ENCODE measurements at regions not wholly inside any gene's neighbourhood (a gene's known extent, or its start where the extent isn't known, plus 50 kb on each side); places are given as distances from the start of the nearest gene placed in this dataset.

DNA sequence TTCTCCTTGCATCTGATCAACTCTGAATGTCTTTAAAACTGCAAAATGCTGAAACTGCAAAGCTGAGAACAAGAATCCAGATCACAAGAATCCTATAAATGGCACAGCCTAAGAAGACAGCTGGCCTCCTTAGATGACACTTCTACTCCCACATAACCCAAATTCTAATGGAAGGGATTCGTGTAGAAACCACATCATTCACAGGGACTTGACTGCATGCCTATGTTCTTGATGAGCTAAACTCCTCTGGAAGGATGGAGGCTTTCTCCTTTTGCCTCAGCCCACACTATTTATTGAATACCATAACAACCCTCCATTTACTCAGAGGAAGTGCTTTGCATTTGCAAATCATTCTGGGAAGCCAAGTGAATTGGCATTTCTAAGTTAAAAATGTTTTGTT lies 252.5 kb upstream of the VWC2 start:
- TF ChIP-seq EZH2 (IDR thresholded peaks at IDR 0.05; ENCODE audit: insufficient read depth, low read length), result no peak
- TF ChIP-seq, protein P1, sequence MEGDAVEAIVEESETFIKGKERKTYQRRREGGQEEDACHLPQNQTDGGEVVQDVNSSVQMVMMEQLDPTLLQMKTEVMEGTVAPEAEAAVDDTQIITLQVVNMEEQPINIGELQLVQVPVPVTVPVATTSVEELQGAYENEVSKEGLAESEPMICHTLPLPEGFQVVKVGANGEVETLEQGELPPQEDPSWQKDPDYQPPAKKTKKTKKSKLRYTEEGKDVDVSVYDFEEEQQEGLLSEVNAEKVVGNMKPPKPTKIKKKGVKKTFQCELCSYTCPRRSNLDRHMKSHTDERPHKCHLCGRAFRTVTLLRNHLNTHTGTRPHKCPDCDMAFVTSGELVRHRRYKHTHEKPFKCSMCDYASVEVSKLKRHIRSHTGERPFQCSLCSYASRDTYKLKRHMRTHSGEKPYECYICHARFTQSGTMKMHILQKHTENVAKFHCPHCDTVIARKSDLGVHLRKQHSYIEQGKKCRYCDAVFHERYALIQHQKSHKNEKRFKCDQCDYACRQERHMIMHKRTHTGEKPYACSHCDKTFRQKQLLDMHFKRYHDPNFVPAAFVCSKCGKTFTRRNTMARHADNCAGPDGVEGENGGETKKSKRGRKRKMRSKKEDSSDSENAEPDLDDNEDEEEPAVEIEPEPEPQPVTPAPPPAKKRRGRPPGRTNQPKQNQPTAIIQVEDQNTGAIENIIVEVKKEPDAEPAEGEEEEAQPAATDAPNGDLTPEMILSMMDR (IDR thresholded peaks at IDR 0.05; ENCODE audit: insufficient read depth, low read depth, low read length), result no peak
- no peaks in the 10 kb centered on the region for H3K79me2 ChIP-seq (ENCODE audit: insufficient read depth, low read length)
- no peaks in the 10 kb centered on the region for H3K4me1 ChIP-seq (ENCODE audit: insufficient read depth, low read length)
- no peak overlapping the region for H3K4me2 ChIP-seq (ENCODE audit: low read length)
- FAIRE-seq, result no peak
- H3K9me3 ChIP-seq (ENCODE audit: insufficient read depth, low read depth, low read length), result no peaks in the 10 kb centered on the region
- no peak overlapping the region for H3K9ac ChIP-seq (ENCODE audit: low read length)
- H3K9me3 Mint-ChIP-seq (ENCODE audit: unreplicated experiment), result no peaks in the 10 kb centered on the region
- no peaks in the 10 kb centered on the region for H3K27me3 Mint-ChIP-seq (ENCODE audit: low read depth, unreplicated experiment)
- no peak overlapping the region for H3K27ac Mint-ChIP-seq (ENCODE audit: unreplicated experiment)
- H3K36me3 ChIP-seq (ENCODE audit: insufficient read depth, low read length), result no peaks in the 10 kb centered on the region
- H3K4me3 Mint-ChIP-seq (ENCODE audit: unreplicated experiment), result no peak overlapping the region
- H3K4me1 Mint-ChIP-seq (ENCODE audit: low read depth, unreplicated experiment), result peaks cover 23% of the 10 kb centered on the region
- no peak overlapping the region for H3K4me3 ChIP-seq (ENCODE audit: insufficient read depth, low read depth, low read length)
- H2AFZ ChIP-seq (ENCODE audit: low read depth, low read length), result no peak overlapping the region
- DNase-seq (ENCODE audit: low read depth), result no peak
- no peak overlapping the region for H3K27ac ChIP-seq (ENCODE audit: low read depth, low read length)
- no peaks in the 10 kb centered on the region for H3K36me3 Mint-ChIP-seq (ENCODE audit: low read depth, unreplicated experiment)
- no peaks in the 10 kb centered on the region for H4K20me1 ChIP-seq (ENCODE audit: insufficient read depth, low read length)
- H3K27me3 ChIP-seq (ENCODE audit: insufficient read depth, low read length), result no peaks in the 10 kb centered on the region

DNA sequence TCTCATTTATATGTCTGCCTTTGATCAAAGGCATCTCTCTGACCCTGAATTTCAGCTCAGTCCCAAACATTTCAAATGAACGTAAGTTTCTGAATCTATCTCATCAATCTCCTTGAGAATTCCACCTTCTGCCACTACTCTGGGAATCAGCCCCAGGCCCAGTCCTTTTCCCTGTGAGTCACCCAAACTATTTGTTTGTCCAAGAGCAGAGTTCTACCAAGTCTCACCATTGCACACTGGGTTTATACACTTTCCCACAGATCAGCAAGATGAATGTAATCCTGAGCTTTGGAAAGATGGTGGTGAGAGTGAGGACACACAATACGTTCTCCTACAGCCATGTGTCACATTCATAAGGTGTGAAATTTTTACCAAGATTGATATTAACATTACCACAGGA lies 251.3 kb upstream of the VWC2 start:
- Mint-ChIP-seq H3K27ac (ENCODE audit: unreplicated experiment) (peak overlapping the region; percentile 54), H3K4me3 (ENCODE audit: unreplicated experiment) (no peak overlapping the region), H3K4me1 (ENCODE audit: low read depth, unreplicated experiment) (peaks cover 23% of the 10 kb centered on the region), H3K36me3 (ENCODE audit: low read depth, unreplicated experiment) (no peaks in the 10 kb centered on the region), H3K27me3 (ENCODE audit: low read depth, unreplicated experiment) (no peaks in the 10 kb centered on the region), H3K9me3 (ENCODE audit: unreplicated experiment) (no peaks in the 10 kb centered on the region)
- no peak overlapping the region for H3K4me2 ChIP-seq (ENCODE audit: low read length)
- no peak overlapping the region for H2AFZ ChIP-seq (ENCODE audit: low read depth, low read length)
- H3K4me3 ChIP-seq (ENCODE audit: insufficient read depth, low read depth, low read length), result no peak overlapping the region
- no peak overlapping the region for H3K9ac ChIP-seq (ENCODE audit: low read length)
- no peaks in the 10 kb centered on the region for H3K79me2 ChIP-seq (ENCODE audit: insufficient read depth, low read length)
- no peaks in the 10 kb centered on the region for H3K27me3 ChIP-seq (ENCODE audit: insufficient read depth, low read length)
- no peaks in the 10 kb centered on the region for H3K36me3 ChIP-seq (ENCODE audit: insufficient read depth, low read length)
- DNase-seq (ENCODE audit: low read depth) (no peak), FAIRE-seq (no peak)
- H3K9me3 ChIP-seq (ENCODE audit: insufficient read depth, low read depth, low read length), result no peaks in the 10 kb centered on the region
- TF ChIP-seq, protein P1 (IDR thresholded peaks at IDR 0.05; ENCODE audit: insufficient read depth, low read depth, low read length), result no peak
- TF ChIP-seq EZH2 (IDR thresholded peaks at IDR 0.05; ENCODE audit: insufficient read depth, low read length), result no peak
- H4K20me1 ChIP-seq (ENCODE audit: insufficient read depth, low read length), result no peaks in the 10 kb centered on the region
- H3K4me1 ChIP-seq (ENCODE audit: insufficient read depth, low read length), result no peaks in the 10 kb centered on the region
- no peak overlapping the region for H3K27ac ChIP-seq (ENCODE audit: low read depth, low read length)

DNA sequence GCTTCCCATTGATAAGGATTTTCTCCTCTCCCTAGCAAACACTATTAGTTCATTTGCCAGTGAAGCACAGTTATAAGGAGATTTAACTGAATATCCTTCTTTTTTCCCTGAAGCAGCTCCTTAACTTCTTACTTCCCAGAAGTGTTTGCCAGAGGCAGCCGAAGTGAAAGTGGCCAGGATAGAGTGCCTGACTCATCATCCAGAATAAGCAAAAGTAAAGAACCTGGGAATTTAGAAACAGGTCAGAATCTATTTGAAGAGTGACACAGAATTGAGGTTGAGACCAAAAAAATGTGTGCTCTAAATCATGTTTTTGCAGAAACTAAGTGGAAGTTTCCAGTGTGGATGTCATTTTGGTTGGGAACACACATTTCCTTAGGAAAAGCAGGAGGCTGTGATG lies 249.6 kb upstream of the VWC2 start:
- H2AFZ ChIP-seq (ENCODE audit: low read depth, low read length), result no peak overlapping the region
- H3K36me3 ChIP-seq (ENCODE audit: insufficient read depth, low read length), result no peaks in the 10 kb centered on the region
- FAIRE-seq, result no peak
- no peak overlapping the region for H3K4me3 Mint-ChIP-seq (ENCODE audit: unreplicated experiment)
- H3K27me3 Mint-ChIP-seq (ENCODE audit: low read depth, unreplicated experiment), result no peaks in the 10 kb centered on the region
- peaks cover 23% of the 10 kb centered on the region for H3K4me1 Mint-ChIP-seq (ENCODE audit: low read depth, unreplicated experiment)
- TF ChIP-seq, protein P1 (IDR thresholded peaks at IDR 0.05; ENCODE audit: insufficient read depth, low read depth, low read length), result no peak
- TF ChIP-seq EZH2 (IDR thresholded peaks at IDR 0.05; ENCODE audit: insufficient read depth, low read length), result no peak
- H3K4me3 ChIP-seq (ENCODE audit: insufficient read depth, low read depth, low read length), result no peak overlapping the region
- H3K9me3 ChIP-seq (ENCODE audit: insufficient read depth, low read depth, low read length), result no peaks in the 10 kb centered on the region
- H3K9me3 Mint-ChIP-seq (ENCODE audit: unreplicated experiment), result no peaks in the 10 kb centered on the region
- no peaks in the 10 kb centered on the region for H3K36me3 Mint-ChIP-seq (ENCODE audit: low read depth, unreplicated experiment)
- no peak overlapping the region for H3K27ac Mint-ChIP-seq (ENCODE audit: unreplicated experiment)
- H4K20me1 ChIP-seq (ENCODE audit: insufficient read depth, low read length), result no peaks in the 10 kb centered on the region
- H3K79me2 ChIP-seq (ENCODE audit: insufficient read depth, low read length), result no peaks in the 10 kb centered on the region
- H3K9ac ChIP-seq (ENCODE audit: low read length), result no peak overlapping the region
- H3K4me1 ChIP-seq (ENCODE audit: insufficient read depth, low read length), result no peaks in the 10 kb centered on the region
- no peak overlapping the region for H3K4me2 ChIP-seq (ENCODE audit: low read length)
- no peak for DNase-seq (ENCODE audit: low read depth)
- H3K27me3 ChIP-seq (ENCODE audit: insufficient read depth, low read length), result no peaks in the 10 kb centered on the region
- no peak overlapping the region for H3K27ac ChIP-seq (ENCODE audit: low read depth, low read length)

All from astrocyte (in vitro differentiated cells and primary cell).